GM18867 (cell line): ENCODE measurements at regions not wholly inside any gene's neighbourhood (a gene's known extent, or its start where the extent isn't known, plus 50 kb on each side); places are given as distances from the start of the nearest gene placed in this dataset.

Experiments
- ATAC-seq: cut with Tn5 transposase; IDR thresholded peaks from one replicate; pipeline ENCODE4 v1.9.1; 2021; ENCODE audit warnings: mild to moderate bottlenecking, moderate library complexity; ENCODE audit not compliant: unreplicated experiment

- no peak for ATAC-seq
Measured at GRCh38 chr10:123480845-123481244, 185.3 kb upstream of the GPR26 start.

- no peak for ATAC-seq
Measured at GRCh38 chr10:123484722-123485121, 181.4 kb upstream of the GPR26 start.

DNA sequence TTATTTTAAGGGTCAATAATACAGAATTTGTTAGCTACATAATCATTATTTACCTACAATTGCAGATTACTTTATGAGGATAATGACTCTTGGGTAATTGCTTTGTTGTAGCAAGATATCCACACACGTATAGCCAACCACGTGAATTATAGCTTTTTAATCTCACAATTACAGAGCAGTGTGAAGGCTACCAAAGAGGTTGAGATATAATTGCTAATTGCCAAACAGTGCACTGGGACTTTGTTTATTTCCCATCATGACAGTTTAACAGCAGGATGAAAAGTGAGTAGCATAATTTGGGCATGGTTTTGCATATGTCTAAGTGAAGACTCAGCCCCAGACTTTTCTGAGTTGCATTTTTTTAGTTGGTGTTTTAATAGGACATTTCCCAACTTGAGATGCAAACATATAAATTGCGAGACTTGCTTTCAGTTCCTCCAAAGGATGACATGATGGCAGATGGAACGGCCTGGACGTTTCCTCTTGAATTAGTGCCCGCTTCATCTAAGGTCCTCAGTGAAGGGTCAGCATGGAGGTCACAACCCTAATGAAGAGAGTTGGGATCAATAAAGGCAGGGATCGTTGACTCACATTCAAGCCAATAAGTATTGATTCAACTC lies 180.7 kb upstream of the GPR26 start:
- ATAC-seq = no peak

DNA sequence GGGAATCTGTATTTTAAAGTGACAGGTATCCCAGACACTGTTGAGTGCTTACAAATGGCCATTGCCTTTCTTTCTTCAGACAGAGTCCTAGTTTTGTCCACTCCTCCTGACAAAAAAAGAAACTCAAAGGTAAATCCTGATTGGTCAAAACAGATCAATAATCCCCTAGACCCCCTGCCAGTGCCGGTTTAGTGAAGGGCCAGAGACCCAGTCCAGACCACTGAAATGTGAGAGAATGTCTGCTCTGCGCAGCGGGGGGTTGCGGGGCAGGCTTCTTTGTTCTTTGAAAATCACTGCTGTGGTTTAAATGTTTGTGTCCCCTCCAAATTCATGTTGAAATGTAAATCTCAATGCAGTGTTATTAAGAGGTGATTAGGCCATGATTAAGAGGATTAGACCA lies 177.7 kb upstream of the GPR26 start:
- ATAC-seq = no peak

GRCh38 chr10:123491364-123491763 lies 174.8 kb upstream of the GPR26 start:
- no peak for ATAC-seq

- no peak for ATAC-seq
Measured at GRCh38 chr10:123492016-123492415, 174.1 kb upstream of the GPR26 start.

DNA sequence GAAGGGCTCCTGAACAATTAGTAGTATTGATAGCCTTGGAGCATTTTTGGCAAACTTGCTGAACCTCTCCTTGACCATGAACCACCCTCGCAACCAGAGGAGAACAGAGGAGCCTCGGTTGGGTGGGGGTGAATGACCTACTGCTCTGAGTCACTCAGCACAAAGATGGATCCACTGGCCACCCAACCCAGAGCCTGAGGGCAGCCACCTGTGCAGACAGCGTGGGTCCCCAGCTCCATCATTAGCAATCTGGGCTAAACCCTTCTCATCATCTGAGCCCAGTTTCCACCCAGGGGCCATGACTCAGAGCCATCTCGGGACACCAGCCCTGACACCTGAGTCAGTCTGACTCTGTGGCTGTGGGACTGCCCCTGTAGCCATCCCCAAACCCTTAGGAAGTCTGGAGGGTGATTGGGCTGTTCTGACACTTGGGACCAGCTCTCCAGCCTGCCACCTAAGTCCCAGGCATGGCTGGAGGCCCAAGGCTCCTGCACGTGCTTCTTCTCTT lies 171.8 kb upstream of the GPR26 start:
- no peak for ATAC-seq

- ATAC-seq = no peak
Measured at GRCh38 chr10:123496375-123496774, 169.8 kb upstream of the GPR26 start.

- ATAC-seq = no peak
Measured at GRCh38 chr10:123496996-123497660, 169.0 kb upstream of the GPR26 start.

- ATAC-seq = no peak
Measured at GRCh38 chr10:123500110-123500509, 166.0 kb upstream of the GPR26 start.

GRCh38 chr10:123501148-123501547 lies 165.0 kb upstream of the GPR26 start:
- no peak for ATAC-seq

DNA sequence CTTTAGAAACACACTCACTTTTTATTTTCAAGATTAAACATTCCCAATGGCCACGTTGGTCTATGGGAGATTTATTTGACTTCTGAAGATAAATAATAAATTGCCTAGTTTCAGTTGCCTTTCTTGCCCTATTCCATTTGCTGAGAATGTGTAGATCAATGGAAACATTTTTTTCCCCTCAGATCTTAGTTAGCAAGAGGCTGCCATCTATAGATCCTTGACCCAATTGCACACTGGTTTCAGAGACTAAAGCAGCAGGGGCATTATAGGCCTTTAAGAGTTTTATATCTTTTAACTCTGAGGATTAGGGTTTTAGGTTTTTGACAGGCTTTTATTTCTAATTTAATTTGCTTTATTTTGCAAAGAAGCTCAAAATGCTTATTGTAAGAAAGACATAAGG lies 163.2 kb upstream of the GPR26 start:
- ATAC-seq = no peak

DNA sequence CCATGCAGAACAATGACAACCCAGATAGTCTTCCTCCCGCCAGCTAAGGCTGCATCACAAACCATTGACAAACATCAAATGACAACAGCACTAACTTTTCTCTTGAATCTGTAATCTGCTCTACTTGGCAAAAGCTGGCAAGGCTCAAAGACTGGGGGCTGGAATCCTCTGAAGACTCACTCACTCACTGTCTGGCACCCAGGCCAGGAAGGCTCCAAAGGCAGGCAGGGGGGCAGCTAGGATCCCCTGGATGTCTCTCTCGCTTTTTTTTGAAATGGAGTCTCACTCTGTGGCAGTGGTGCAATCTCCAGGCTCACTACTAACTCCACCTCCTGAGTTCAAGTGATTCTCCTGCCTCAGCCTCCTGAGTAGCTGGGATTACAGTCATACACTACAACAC lies 159.7 kb upstream of the GPR26 start:
- ATAC-seq = no peak

- peak; percentile 44 for ATAC-seq
Measured at GRCh38 chr10:123507298-123507697, 158.9 kb upstream of the GPR26 start.

DNA sequence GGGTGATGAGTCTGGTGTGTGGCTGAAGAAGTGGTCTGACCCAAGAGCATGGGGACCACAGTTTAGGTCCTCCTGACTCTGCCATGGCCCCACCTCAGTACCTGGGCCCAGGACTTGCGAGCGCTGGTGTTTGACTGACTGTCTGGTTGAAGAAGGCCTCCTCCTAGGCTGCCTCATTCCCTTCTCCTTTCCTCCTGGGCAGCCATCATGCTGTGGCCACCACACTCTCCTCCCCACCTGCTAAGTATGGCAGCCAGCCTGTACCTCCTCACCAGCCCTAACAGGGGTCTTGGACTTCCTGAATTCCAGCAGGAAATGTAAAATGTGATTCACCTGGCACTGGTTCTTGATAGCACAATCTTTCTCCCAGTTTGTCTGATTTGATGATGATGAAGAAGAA lies 156.8 kb upstream of the GPR26 start:
- ATAC-seq = no peak

- ATAC-seq = no peak
Measured at GRCh38 chr10:123512901-123513775, 153.0 kb upstream of the GPR26 start.

DNA sequence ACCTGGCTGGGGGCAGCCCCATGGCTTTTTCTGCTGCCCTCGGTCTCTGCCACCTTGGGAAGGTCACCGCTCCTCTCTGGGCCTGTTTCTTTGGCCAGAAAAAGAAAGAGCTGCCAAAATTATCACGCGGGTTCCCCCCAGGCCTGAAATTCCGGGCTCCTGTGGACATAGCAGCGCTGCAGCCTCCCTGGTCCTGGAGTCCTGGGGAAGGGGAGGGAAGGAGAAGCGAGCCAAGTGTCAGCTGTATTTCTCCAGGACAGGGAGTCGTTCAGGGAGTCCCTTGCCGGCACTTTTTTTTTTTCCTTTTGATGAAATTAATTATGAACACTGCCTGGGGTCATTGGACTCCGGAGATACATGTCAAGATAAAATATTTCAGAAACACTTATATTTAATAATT lies 152.3 kb upstream of the GPR26 start:
- no peak for ATAC-seq

DNA sequence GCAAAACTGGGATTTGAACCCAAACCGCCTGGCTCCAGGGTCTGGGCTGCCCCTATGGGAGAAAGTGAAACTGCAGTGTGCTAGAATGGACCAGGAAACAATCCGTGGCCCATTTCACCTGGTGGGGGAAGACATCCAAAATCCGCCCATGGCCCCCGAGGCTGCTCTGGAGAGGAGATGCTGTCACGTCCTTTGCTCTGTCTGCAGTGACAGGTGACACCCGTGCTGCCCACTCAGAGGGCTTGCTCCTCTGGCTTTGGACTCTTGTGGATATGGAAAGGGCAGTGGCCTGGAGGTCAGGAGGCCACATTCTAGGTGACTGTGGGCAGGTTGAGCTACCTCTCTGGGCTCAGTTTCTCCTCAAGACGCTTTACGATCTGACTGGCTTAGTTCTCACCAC lies 151.2 kb upstream of the GPR26 start:
- ATAC-seq = no peak

DNA sequence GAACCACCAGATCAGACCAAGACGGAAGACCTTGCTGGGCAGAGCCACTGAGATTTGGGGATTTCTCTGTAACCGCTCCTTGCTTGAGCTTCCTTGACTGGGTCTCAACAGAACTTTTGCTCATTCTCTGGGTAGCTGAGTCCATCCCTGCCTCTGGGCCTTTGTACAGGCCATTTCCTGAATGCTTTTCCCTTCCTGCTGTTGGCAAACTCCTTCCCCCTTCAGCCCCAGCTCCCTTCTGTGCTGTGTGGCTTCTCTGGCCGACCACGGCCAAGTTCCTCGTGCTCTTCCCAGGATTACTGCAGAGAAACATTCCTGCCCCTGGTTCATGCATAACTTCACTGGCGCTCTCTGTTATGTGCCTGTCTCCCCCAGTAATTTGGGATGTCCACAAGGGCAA lies 150.5 kb upstream of the GPR26 start:
- no peak for ATAC-seq

DNA sequence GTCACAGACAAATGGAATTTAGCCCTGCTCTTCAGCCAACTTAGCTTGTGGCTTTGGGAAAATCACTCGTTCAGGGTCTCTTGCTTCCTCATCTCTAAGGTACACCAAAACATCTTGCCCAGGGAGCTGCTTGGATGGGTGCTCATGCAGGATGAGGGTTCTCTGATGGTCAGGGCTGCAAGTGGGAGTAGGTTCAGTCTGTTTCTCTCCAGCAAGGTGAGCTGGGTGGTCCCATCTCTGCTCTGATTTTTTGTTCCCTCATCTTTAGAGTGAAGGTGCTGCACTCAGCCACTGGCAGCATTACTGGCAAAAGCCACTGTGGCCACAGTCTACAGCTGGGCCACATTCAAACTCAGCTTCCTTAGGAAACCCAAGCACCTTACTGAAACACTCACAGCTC lies 149.9 kb upstream of the GPR26 start:
- no peak for ATAC-seq

DNA sequence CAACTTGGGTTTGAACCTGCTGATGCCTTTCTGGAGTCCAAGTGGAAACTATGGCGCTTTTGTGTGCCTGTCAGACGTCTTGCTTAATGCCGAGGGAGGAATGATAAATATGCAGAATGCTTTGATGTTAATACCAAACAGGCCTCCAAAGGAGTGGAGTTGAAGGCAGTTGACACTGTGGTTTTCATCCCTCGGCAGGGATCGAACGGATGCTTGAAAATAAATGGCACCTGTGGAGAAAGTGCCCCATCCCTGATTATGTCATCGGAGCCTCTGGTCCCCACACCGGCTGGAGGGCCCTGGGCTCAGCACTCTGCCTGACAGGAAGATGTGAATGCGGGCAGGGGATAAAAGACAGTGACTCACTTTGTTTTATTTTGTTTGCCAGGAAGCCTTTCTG lies 148.7 kb upstream of the GPR26 start:
- ATAC-seq = no peak

DNA sequence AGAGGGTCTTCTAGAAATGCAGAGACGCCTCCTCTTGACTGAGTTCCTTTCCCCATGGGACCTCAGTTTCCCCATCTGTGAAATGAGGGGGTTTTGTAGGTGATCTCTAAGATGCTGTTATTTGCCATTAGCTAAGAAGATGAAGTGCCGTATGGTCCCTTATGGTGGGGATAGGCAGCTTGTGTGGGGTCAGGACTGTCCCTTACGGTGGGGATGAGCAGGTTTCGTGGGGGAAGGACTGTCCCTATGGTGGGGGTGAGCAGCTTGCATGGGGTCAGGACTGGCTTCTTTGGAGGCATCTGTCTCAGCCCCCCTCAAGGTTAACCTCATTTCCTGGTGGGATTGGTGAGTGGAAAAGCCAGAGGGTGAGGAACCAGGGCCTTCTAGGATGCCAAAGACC lies 148.3 kb upstream of the GPR26 start:
- ATAC-seq = no peak
